A673 (cell line): ENCODE measurements at regions not wholly inside any gene's neighbourhood (a gene's known extent, or its start where the extent isn't known, plus 50 kb on each side); places are given as distances from the start of the nearest gene placed in this dataset.

Source experiments
- EZH2 ChIP-seq: fragments of 200-600 bp; sonication (generic); IDR thresholded peaks from 2 replicates; pipeline ENCODE4 v1.6.1; 2017; ENCODE audit warnings: borderline replicate concordance, low read depth, mild to moderate bottlenecking, mixed read lengths, antibody characterized with exemption, low read length; ENCODE audit not compliant: poor library complexity, severe bottlenecking
- TF ChIP-seq, protein P1 (sequence below): fragments of 300-800, 200-600 bp; sonication (generic); conservative IDR thresholded peaks from 2 replicates; pipeline ENCODE4 v1.5.1; 2017; ENCODE audit warnings: low read depth, mild to moderate bottlenecking, antibody characterized with exemption, low read length, moderate library complexity, mixed read lengths

DNA sequence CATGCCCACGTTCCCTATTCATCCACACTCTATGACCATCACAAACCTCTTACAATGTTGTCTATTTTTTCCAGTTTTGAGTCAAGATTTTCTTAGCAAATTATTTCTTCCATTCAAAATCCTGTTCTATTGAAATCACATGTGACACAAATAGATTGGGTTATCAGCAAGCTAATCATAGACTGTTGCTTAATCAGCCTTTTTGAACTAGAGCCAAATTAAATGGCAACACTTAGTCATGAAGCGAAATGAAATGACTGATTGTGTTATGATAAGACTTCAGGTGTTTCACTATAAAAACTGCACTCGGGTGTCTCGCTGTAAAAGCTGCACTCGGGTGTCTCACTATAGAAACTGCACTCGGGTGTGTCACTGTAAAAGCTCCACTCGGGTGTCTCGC lies 890.0 kb upstream of the FRG1 start:
- TF ChIP-seq, protein P1, sequence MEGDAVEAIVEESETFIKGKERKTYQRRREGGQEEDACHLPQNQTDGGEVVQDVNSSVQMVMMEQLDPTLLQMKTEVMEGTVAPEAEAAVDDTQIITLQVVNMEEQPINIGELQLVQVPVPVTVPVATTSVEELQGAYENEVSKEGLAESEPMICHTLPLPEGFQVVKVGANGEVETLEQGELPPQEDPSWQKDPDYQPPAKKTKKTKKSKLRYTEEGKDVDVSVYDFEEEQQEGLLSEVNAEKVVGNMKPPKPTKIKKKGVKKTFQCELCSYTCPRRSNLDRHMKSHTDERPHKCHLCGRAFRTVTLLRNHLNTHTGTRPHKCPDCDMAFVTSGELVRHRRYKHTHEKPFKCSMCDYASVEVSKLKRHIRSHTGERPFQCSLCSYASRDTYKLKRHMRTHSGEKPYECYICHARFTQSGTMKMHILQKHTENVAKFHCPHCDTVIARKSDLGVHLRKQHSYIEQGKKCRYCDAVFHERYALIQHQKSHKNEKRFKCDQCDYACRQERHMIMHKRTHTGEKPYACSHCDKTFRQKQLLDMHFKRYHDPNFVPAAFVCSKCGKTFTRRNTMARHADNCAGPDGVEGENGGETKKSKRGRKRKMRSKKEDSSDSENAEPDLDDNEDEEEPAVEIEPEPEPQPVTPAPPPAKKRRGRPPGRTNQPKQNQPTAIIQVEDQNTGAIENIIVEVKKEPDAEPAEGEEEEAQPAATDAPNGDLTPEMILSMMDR = no peak
- TF ChIP-seq EZH2 = no peak
